ENCODE measurements at regions not wholly inside any gene's neighbourhood (a gene's known extent, or its start where the extent isn't known, plus 50 kb on each side); places are given as distances from the start of the nearest gene placed in this dataset.
"Not testable (repeated sequence)": the region's sequence is repeated elsewhere in the genome, so short reads cannot be mapped to it uniquely, and the experiment has no call there.

DNA sequence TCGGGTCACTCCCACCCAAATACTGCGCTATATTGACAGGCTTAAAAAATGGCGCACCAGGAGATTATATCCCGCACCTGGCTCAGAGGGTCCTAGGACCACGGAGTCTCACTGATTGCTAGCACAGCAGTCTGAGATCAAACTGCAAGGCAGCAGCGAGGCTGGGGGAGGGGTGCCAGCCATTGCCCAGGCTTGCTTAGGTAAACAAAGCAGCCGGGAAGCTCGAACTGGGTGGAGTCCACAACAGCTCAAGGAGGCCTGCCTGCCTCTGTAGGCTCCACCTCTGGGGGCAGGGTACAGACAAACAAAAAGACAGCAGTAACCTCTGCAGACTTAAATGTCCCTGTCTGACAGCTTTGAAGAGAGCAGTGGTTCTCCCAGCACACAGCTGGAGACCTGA lies 2277.3 kb upstream of the ACO1 start:
- H3K4me1 ChIP-seq (replicated peaks in 1 of 2); H3K27ac ChIP-seq; in situ Hi-C loops (cut with MboI; ENCODE audit: low pct_unique_long_range_greater_than_20kb in 2 of 9, low sequenced_read_pairs in 9 of 9, unreplicated experiment in 9 of 9); H3K4me3 ChIP-seq; ATAC-seq (replicated peaks in 6 of 8): not testable (repeated sequence)
- 93 to 100% methylated on average over 1 to 3 of the region's 8 CpGs; no CpG with 5 or more reads in 8 of the 10 experiments for WGBS, 10 experiments

DNA sequence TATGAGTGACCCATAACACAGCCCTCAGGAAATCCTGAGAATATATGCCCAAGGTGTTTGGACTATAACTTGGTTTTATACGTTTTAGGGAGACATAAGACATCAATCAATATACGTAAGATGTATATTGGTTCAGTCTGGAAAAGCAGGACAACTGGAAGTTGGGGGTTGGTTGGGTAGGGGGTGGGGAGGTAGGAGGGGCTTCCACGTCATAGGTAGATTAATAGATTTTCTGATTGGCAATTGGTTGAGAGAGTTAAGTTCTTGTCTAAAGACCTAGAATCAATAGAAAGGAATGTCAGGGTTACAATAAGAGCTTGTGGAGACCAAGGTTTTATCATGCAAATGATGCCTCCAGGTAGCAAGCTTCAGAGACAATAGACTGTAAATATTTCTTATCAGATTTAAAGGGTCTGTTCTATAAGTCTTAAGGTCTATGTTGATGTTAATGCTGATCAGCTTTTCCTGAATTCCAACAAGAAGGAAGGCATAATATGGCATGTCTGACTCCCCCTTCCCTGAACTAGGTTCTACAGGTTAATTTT lies 2267.7 kb upstream of the ACO1 start:
- ATAC-seq (replicated peaks in 6 of 8), result no peak

DNA sequence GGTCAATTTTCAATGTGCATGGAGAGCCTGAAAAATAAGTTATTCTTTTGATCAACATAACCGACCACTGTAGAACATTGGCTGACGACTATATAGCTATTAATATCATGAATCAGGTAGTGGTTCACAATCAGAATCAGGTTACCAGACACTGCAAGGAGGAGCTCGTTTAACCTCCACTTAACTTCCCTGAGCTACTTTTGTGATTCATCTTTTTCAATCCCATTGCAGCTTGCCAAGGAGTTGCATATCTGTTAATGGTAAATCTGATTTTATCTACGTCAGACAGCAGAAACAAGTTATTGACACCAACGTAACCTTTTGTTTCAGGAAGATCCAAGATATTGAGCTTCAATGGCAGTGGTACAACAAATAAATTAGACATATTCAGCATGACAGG lies 2263.8 kb upstream of the ACO1 start:
- in situ Hi-C loops (cut with MboI; ENCODE audit: low pct_unique_long_range_greater_than_20kb in 2 of 9, low sequenced_read_pairs in 9 of 9, unreplicated experiment in 9 of 9), result no loop called here
- 0 to 100% (median 60%) methylated on average over 2 to 5 of the region's 5 CpGs for WGBS, 10 experiments
- Histone ChIP-seq H3K4me1 (replicated peaks in 1 of 2) (no peaks in the 10 kb centered on the region), H3K27ac (no peak overlapping the region), H3K4me3 (no peak overlapping the region)
- ATAC-seq (replicated peaks in 6 of 8), result no peak

More for the DNA sequence above, 2267.7 kb upstream of the ACO1 start:
- WGBS, 10 experiments, result 0 to 100% (median 51%) methylated on average over 1 to 2 of the region's 3 CpGs; no CpG with 5 or more reads in 6 of the 10 experiments
- Histone ChIP-seq H3K4me1 (replicated peaks in 1 of 2) (no peaks in the 10 kb centered on the region), H3K27ac (no peak overlapping the region), H3K4me3 (no peak overlapping the region)
- in situ Hi-C loops (cut with MboI; ENCODE audit: low pct_unique_long_range_greater_than_20kb in 2 of 9, low sequenced_read_pairs in 9 of 9, unreplicated experiment in 9 of 9), result no loop called here

DNA sequence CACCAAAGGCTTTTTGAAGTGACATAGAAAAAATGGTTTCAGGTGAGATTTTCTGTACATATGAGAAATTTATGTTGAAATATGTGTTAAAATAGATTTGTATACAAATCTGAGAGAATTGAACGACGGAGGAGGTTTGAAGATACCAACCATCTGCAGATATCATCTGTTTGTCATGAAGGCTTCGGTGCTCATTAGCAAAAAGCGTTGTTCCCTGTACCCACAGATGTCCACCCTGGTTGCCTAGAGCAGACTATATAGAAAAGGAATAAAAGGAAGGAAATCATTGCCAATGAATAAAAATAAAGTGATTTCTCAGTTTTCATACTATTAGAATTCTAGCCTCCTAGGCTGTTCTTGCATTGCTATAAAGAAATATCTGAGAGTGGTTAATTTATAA lies 2262.8 kb upstream of the ACO1 start:
- Histone ChIP-seq H3K4me1 (replicated peaks in 1 of 2) (no peaks in the 10 kb centered on the region), H3K4me3 (no peak overlapping the region), H3K27ac (no peak overlapping the region)
- in situ Hi-C loops (cut with MboI; ENCODE audit: low pct_unique_long_range_greater_than_20kb in 2 of 9, low sequenced_read_pairs in 9 of 9, unreplicated experiment in 9 of 9), result no loop called here
- ATAC-seq (replicated peaks in 6 of 8), result no peak
- 0 to 100% (median 92%) methylated on average over 1 to 4 of the region's 4 CpGs; no CpG with 5 or more reads in 1 of the 10 experiments for WGBS, 10 experiments

DNA sequence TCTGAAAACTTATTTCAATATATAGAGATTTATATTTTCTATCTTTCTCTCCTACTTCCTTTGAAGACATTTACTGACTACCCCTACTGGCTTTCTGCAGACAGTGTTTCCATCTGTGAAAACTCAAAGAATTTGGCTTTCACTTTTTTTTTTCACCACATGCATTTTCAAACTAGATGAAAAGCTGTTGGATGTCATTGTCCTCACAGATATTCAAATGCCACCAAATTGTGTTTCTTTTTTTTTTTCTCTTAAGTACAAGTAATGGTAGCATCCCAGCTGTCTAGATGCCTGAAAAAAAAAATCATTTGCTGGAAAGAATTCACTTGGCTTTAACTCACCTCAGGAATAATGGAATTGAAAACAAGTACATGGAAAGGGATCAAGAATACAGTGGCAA lies 2258.6 kb upstream of the ACO1 start:
- in situ Hi-C loops (cut with MboI; ENCODE audit: low pct_unique_long_range_greater_than_20kb in 2 of 9, low sequenced_read_pairs in 9 of 9, unreplicated experiment in 9 of 9), result no loop called here
- no peaks in the 10 kb centered on the region for H3K4me1 ChIP-seq (replicated peaks in 1 of 2)
- ATAC-seq (replicated peaks in 6 of 8), result no peak
- H3K4me3 ChIP-seq, result no peak overlapping the region
- no peak overlapping the region for H3K27ac ChIP-seq

DNA sequence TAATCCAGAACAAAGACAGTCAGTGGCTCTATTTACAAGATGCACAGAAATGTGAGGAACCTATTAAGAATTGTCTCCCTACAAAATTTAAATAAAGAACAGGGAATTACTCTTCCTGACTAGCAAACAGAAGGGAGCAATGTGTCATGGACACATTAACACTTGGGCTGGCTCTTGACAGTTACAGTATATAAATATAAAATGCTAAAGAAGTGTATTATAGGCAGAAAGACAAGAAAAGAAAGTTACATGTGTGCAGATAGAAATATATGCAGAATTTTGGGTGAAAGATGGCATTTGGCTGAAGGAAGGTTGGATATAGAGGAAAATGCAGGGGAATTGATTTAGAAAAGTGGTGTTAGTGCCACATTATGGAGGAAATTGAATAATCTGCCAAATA lies 2257.1 kb upstream of the ACO1 start:
- in situ Hi-C loops (cut with MboI; ENCODE audit: low pct_unique_long_range_greater_than_20kb in 2 of 9, low sequenced_read_pairs in 9 of 9, unreplicated experiment in 9 of 9), result no loop called here
- ATAC-seq (replicated peaks in 6 of 8), result no peak
- Histone ChIP-seq H3K27ac (no peak overlapping the region), H3K4me1 (replicated peaks in 1 of 2) (no peaks in the 10 kb centered on the region), H3K4me3 (no peak overlapping the region)

DNA sequence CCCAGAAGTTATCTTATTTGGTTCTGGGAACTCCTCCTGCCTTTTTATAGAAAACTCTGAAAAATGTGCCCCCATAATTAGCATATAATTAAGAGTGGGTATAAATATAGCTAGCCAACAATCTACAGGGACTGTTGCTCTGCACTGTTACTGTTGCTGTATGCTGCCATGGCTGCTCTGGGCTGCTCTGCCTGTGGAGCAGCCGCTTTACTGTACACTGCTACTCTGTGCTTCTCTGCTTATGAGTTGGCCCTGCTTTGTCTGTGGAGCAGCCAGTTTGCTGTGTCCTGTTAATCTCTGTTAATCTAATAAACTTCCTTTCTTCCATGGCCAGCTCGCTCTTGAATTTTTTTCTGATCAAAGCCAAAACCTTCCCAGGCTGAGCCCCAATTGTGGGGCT lies 2244.0 kb upstream of the ACO1 start:
- 0 to 100% (median 58%) methylated on average over 1 to 2 of the region's 2 CpGs; no CpG with 5 or more reads in 2 of the 10 experiments for WGBS, 10 experiments
- peaks cover 0 to 10% of the 10 kb centered on the region in 2 donors for H3K4me1 ChIP-seq (replicated peaks in 1 of 2)
- ATAC-seq (replicated peaks in 6 of 8), result peak in 5 of 8 experiments; percentile 48 to 68 (median 54)
- H3K4me3 ChIP-seq, result no peak overlapping the region
- H3K27ac ChIP-seq, result no peak overlapping the region
- in situ Hi-C loops (cut with MboI; ENCODE audit: low pct_unique_long_range_greater_than_20kb in 2 of 9, low sequenced_read_pairs in 9 of 9, unreplicated experiment in 9 of 9), result no loop called here

DNA sequence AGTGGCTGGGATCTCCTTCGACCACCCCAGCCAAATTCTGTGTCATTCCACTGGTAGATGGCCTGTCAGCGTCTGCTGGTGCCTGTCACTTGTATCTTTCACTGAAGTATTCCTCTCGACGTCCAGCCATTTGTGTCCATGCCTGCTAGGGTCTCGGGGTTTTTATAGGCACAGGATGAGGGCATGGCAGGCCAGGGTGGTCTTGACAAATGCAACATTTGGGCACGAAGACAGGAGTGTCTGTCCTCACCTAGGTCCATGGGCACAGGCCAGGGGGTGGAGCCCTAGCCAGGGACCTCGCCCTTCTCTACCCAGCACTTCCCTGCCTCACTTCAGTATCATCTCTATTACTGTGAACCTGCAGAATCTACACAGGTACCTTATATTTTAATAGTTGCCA lies 2223.9 kb upstream of the ACO1 start:
- 11 to 100% (median 72%) methylated on average over 1 to 5 of the region's 7 CpGs; no CpG with 5 or more reads in 3 of the 10 experiments for WGBS, 10 experiments
- in situ Hi-C loops (cut with MboI; ENCODE audit: low pct_unique_long_range_greater_than_20kb in 2 of 9, low sequenced_read_pairs in 9 of 9, unreplicated experiment in 9 of 9), result no loop called here
- H3K27ac ChIP-seq, result no peak overlapping the region
- peaks cover 0 to 3% of the 10 kb centered on the region in 2 donors for H3K4me1 ChIP-seq (replicated peaks in 1 of 2)
- ATAC-seq (replicated peaks in 6 of 8), result no peak
- H3K4me3 ChIP-seq, result no peak overlapping the region

DNA sequence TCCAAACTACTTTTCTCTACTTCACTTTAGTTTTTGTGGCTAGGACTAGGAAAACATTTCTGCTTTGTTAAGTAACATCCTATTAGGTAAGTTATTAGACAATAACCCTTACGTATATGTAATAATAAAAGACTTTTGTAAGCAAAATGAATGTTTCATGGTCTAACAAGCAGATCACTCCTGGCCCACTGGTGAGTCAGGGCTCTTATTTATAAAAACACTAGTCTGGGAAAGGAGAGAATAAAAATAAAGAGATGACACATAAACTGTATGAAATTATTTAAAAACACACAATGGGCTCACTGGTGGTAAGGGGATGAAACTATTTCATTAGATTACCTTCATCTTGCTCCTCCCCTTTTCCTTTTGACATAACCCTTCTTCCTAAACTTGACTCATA lies 2212.2 kb upstream of the ACO1 start:
- ATAC-seq (replicated peaks in 6 of 8), result no peak
- in situ Hi-C loops (cut with MboI; ENCODE audit: low pct_unique_long_range_greater_than_20kb in 2 of 9, low sequenced_read_pairs in 9 of 9, unreplicated experiment in 9 of 9), result no loop called here
- no peak overlapping the region for H3K27ac ChIP-seq
- no peaks in the 10 kb centered on the region for H3K4me1 ChIP-seq (replicated peaks in 1 of 2)
- WGBS, 10 experiments, result 22 to 100% (median 89%) methylated on average over 1 of the region's 1 CpG
- no peak overlapping the region for H3K4me3 ChIP-seq

DNA sequence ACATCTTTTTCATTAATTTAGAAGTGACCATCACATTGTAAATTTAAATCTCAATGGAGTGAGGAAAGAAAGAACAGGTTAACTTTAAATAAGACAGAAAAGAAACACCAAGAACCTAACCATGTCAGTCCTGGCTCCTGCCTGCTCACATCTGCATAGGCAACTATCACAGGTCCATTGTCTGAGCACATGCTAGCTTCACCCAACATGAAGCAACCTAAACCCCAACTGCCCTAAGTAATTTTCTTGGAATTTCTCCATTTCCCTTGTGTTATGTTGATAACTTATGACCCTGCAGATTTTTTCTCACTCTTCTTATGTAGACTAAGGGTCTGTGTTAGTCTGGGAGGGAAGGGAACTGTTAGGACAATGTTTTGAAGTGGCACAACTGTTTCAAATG lies 2205.8 kb upstream of the ACO1 start:
- in situ Hi-C loops (cut with MboI; ENCODE audit: low pct_unique_long_range_greater_than_20kb in 2 of 9, low sequenced_read_pairs in 9 of 9, unreplicated experiment in 9 of 9), result no loop called here
- Histone ChIP-seq H3K4me1 (replicated peaks in 1 of 2) (peaks cover 0 to 4% of the 10 kb centered on the region in 2 donors), H3K27ac (no peak overlapping the region), H3K4me3 (no peak overlapping the region)
- ATAC-seq (replicated peaks in 6 of 8), result no peak

DNA sequence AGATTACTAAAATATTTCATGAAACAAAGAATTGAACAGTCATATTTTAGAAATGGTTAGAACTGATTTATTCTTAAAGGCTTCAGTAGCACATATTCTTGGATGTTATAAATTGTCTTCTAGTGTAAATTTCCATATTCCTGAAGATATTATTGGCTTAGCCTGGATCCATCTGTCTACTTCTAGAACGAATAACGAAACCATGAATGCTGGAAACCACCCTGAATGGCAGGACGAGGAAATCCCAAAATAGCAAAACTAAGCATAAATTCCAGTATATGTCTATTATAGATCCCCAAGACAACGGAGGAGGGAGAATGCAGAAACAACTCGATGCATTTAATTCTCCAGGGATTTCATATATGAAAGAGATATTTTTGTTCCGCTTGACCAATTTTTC lies 2191.0 kb upstream of the ACO1 start:
- Histone ChIP-seq H3K4me3 (no peak overlapping the region), H3K27ac (no peak overlapping the region), H3K4me1 (replicated peaks in 1 of 2) (no peaks in the 10 kb centered on the region)
- in situ Hi-C loops (cut with MboI; ENCODE audit: low pct_unique_long_range_greater_than_20kb in 2 of 9, low sequenced_read_pairs in 9 of 9, unreplicated experiment in 9 of 9), result no loop called here
- WGBS, 10 experiments, result 5 to 96% (median 88%) methylated on average over 3 to 6 of the region's 6 CpGs
- ATAC-seq (replicated peaks in 6 of 8), result no peak

DNA sequence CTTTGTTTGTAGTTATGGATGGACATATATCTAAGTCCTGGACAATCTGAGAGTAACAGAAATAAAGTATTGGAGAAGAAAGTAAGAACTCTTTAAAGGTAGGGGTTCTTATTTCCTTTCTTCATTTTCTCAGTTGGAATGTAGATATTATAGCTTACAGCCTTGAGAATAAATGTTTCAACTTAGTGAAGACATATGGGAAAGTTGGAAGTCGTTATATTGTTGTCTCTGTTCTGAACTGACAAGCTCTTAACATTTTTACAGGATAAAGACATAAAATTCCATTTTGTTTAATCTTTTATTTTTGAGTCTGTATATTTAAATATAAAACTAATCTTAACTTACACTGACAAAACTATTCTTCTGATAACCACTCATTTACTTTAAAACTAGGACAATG lies 2187.5 kb upstream of the ACO1 start:
- WGBS, 10 experiments, result 0 to 100% (median 50%) methylated on average over 1 of the region's 1 CpG; no CpG with 5 or more reads in 2 of the 10 experiments
- H3K4me3 ChIP-seq, result no peak overlapping the region
- H3K27ac ChIP-seq, result no peak overlapping the region
- H3K4me1 ChIP-seq (replicated peaks in 1 of 2), result no peaks in the 10 kb centered on the region
- in situ Hi-C loops (cut with MboI; ENCODE audit: low pct_unique_long_range_greater_than_20kb in 2 of 9, low sequenced_read_pairs in 9 of 9, unreplicated experiment in 9 of 9), result no loop called here
- no peak for ATAC-seq (replicated peaks in 6 of 8)

DNA sequence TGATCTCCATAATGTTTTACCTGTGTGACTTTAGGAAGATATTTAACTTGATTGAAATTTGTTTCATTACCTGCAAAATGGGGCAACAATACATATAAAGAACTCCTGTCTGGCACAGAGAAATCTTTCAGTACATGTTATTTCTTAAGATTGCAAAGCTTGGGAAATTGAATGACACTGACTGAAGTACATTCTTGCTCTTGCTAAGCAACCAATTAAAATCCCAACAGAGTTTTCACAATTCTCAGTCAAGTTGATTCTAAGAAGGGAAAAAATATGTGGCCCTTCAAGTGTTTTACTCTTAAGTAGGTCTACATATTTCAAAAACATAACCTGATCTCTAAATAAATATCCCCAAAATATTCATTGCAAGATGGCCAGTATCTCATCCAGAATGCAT lies 2187.0 kb upstream of the ACO1 start:
- in situ Hi-C loops (cut with MboI; ENCODE audit: low pct_unique_long_range_greater_than_20kb in 2 of 9, low sequenced_read_pairs in 9 of 9, unreplicated experiment in 9 of 9), result no loop called here
- no peaks in the 10 kb centered on the region for H3K4me1 ChIP-seq (replicated peaks in 1 of 2)
- no peak overlapping the region for H3K27ac ChIP-seq
- ATAC-seq (replicated peaks in 6 of 8), result no peak
- no peak overlapping the region for H3K4me3 ChIP-seq

DNA sequence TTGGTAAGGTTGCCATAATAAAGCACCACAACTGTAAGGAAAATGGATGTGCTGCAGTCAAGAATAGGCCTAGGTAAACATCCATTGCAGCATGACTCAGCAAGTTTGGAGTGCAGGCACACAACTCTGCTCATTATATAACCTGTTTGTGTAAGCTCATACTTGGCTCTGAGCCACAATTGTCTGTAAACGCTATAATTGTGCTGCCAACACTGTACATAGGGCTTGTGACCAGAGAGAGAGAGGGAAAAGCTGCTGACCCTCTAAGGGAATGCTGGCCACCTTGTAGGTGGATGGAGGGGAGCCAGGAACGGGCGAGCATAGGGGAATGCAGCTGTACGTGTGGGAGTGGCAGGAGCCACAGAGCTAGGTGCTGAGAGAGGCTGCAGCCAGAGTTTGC lies 2186.5 kb upstream of the ACO1 start:
- WGBS, 10 experiments, result 0 to 97% (median 80%) methylated on average over 1 to 4 of the region's 4 CpGs; no CpG with 5 or more reads in 5 of the 10 experiments
- Histone ChIP-seq H3K4me3 (no peak overlapping the region), H3K27ac (no peak overlapping the region), H3K4me1 (replicated peaks in 1 of 2) (no peaks in the 10 kb centered on the region)
- in situ Hi-C loops (cut with MboI; ENCODE audit: low pct_unique_long_range_greater_than_20kb in 2 of 9, low sequenced_read_pairs in 9 of 9, unreplicated experiment in 9 of 9), result no loop called here
- peak in 2 of 8 experiments; percentile 30 to 69 for ATAC-seq (replicated peaks in 6 of 8)

Data from motor neuron (in vitro differentiated cells).